Common myeloid progenitor, CD34-positive (primary cell): ENCODE measurements at regions not wholly inside any gene's neighbourhood (a gene's known extent, or its start where the extent isn't known, plus 50 kb on each side); places are given as distances from the start of the nearest gene placed in this dataset.

Experiments
- CTCF ChIA-PET: fragments of 350-600 bp; sonication (Branson Sonifier 250); formaldehyde crosslinking; loops from one replicate; lab custom pipeline; 2021; ENCODE audit warnings: antibody characterized with exemption; lab: Charles Lee
- POLR2A ChIA-PET: fragments of 350-600 bp; sonication (Branson Sonifier 250); formaldehyde crosslinking; loops from one replicate; lab custom pipeline; 2021; ENCODE audit warnings: antibody characterized with exemption; lab: Charles Lee
- DNase-seq, 3 donors: peaks; one replicate each; pipeline versions ENCODE4 v3.0.0 to v3.0.0-alpha.2; 2013
- H3K27ac ChIP-seq, 2 experiments: 1 replicate in 1 of 2; 2 replicates in 1 of 2; pipeline ENCODE4 v1.7.0; 2013; ENCODE audit warnings: inconsistent platforms in 2 of 2, low read length in 2 of 2, mild to moderate bottlenecking in 2 of 2, low read depth in 1 of 2, moderate library complexity in 1 of 2; ENCODE audit not compliant: severe bottlenecking in 2 of 2, insufficient read depth in 1 of 2, poor library complexity in 1 of 2
- H3K27me3 ChIP-seq, 5 experiments: replicated peaks in 2 of 5; 1 replicate in 3 of 5; 2 replicates in 2 of 5; pipeline versions ENCODE4 v1.6.1 to v1.7.0; 2013; ENCODE audit warnings: low read length in 4 of 5, mild to moderate bottlenecking in 2 of 5, moderate library complexity in 2 of 5, inconsistent platforms in 1 of 5; ENCODE audit not compliant: insufficient read depth in 5 of 5, control insufficient read depth in 4 of 5
- H3K36me3 ChIP-seq, 4 experiments: 1 replicate in 2 of 4; 2 replicates in 2 of 4; pipeline versions ENCODE4 v1.6.1 to v1.7.0; 2013; ENCODE audit warnings: low read length in 3 of 4, control low read depth in 1 of 4, mild to moderate bottlenecking in 1 of 4; ENCODE audit not compliant: control insufficient read depth in 4 of 4, insufficient read depth in 4 of 4
- H3K4me1 ChIP-seq, 4 experiments: 1 replicate in 3 of 4; 2 replicates in 1 of 4; pipeline versions ENCODE4 v1.6.1 to v1.7.1; 2013; ENCODE audit warnings: low read length in 3 of 4, mild to moderate bottlenecking in 3 of 4, control low read depth in 1 of 4, inconsistent platforms in 1 of 4, moderate library complexity in 1 of 4; ENCODE audit not compliant: control insufficient read depth in 4 of 4, insufficient read depth in 4 of 4; ENCODE audit errors: control extremely low read depth in 1 of 4
- H3K4me3 ChIP-seq, 7 experiments: 1 replicate in 4 of 7; 2 replicates in 3 of 7; pipeline versions ENCODE4 v1.5.1 to v1.7.0; 2013; ENCODE audit warnings: mild to moderate bottlenecking in 7 of 7, low read length in 6 of 7, moderate library complexity in 6 of 7, inconsistent platforms in 2 of 7, low read depth in 2 of 7, control low read depth in 1 of 7; ENCODE audit not compliant: insufficient read depth in 4 of 7, control insufficient read depth in 1 of 7; ENCODE audit errors: extremely low read depth in 1 of 7
- H3K9me3 ChIP-seq, 5 experiments: 1 replicate in 4 of 5; 2 replicates in 1 of 5; pipeline versions ENCODE4 v1.6.1 to v1.7.1; 2013; ENCODE audit warnings: low read length in 4 of 5, mild to moderate bottlenecking in 2 of 5, inconsistent platforms in 1 of 5, low read depth in 1 of 5, moderate library complexity in 1 of 5; ENCODE audit not compliant: control insufficient read depth in 4 of 5, insufficient read depth in 2 of 5; ENCODE audit errors: control extremely low read depth in 1 of 5
- WGBS: methylation state at CpG from one replicate; pipeline ENCODE4 v1.1.5; 2013; ENCODE audit not compliant: insufficient coverage; 5-methylcytosine and 5-hydroxymethylcytosine counted together

DNA sequence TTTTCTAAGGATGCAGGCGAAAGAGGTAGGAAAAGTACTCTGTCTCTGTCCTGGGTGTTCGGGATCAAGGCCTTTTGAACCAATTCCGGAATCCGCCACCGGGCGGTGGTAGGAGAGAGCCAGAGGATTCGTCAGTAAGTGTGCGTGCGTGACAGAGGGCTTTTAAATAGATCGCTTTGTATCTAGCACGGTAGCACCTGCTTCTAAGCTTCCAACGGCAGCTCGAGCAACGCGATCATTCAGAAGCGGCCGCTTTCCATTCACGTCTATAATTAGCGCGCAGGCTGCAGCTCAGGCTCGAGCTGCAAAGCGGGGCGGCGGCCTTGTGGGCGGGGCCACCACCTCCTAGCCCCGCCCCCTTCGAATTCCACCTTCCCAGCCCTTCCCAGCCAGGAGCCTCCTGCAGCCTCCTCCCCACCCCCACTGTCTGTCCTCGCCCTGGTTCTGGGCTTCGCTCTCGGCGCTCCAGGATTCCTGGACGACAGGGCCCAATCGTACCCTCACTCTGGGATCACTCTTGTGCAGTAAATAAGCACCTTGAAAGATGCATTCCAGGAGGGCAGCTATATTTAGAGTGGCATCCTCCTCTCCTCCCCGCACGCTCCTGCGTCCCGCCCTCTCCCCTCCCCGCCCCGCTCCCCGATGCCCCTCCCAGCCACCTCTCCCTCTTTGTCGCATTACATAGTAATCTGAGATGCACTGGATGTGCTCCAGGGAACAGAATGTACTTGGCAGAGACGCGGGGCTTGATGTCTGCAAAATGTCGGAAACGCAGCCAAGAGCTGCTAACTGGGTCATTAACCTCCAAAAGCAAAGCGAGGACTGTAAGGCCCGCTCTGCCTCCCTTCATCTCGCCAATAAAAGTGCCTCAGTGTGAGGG, 224.1 kb upstream of the TPRG1 start:
- Histone ChIP-seq H3K36me3 (no peaks in the 10 kb centered on the region), H3K27me3 (peaks cover 0 to 20% (median 0%) of the 10 kb centered on the region in 5 experiments), H3K9me3 (no peaks in the 10 kb centered on the region), H3K4me1 (peaks cover 2 to 20% (median 12%) of the 10 kb centered on the region in 4 experiments), H3K27ac (no peak overlapping the region), H3K4me3 (peak overlapping the region in 6 of 7 experiments; percentile 6 to 72 (median 48))
- WGBS: 20% methylated on average over 31 of the region's 48 CpGs
- ChIA-PET CTCF (interaction anchor here (0.6 to 1.2 kb wide), 4 partner anchors 9 to 1209 kb away, joined by 3 to 7 read pairs (median 4); no protein-coding TSS in a partner anchor), POLR2A (no interaction called here)
- peak; percentile 54 to 84 (median 81) for DNase-seq

DNA sequence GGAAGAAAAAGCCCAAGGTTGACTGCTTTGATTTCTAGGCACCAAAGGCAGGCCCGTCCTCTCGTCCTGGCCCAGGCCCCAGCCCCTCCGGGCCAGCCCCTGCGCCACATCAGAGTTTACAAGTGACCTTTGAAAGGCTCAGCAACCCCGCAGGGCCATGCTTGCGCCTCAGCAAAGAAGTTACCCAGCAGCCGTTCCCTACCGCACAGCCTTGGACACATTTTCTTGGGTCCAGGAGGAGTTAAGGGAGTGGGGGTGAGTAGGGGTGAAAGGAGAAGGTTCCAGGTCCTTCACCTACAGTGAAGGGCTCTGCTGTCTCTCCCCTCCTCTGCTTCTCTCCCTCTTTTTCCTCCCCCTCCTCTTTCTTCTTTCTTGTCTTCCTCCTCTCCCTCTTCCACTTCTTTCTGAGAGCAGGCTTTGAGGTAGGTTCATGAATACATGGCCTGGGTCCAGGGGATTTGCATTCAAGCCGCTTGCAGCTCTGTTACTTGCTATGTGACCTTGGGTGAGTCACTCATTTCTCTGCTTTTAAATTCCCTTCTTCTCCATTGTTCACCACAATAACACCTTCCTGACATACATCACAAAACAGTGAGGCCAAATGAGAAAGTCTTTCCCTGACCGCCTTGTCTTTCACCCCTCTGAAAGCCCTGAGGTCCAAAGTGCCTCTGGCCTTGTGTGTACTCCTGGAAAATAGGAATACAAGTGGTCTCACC, 223.3 kb upstream of the TPRG1 start:
- Histone ChIP-seq H3K4me3 (peak overlapping the region in 2 of 7 experiments; percentile 4 to 72), H3K27ac (no peak overlapping the region), H3K27me3 (peaks cover 0 to 20% (median 4%) of the 10 kb centered on the region in 5 experiments), H3K9me3 (no peaks in the 10 kb centered on the region), H3K36me3 (no peaks in the 10 kb centered on the region), H3K4me1 (peaks cover 1 to 20% (median 12%) of the 10 kb centered on the region in 4 experiments)
- ChIA-PET CTCF (interaction anchor here (1.0 to 1.2 kb wide), 2 partner anchors 8 to 1208 kb away, joined by 4 to 7 read pairs; no protein-coding TSS in a partner anchor), POLR2A (no interaction called here)
- 98% methylated on average over 6 of the region's 10 CpGs for WGBS
- peak in 2 of 3 donors; percentile 20 to 26 for DNase-seq

DNA sequence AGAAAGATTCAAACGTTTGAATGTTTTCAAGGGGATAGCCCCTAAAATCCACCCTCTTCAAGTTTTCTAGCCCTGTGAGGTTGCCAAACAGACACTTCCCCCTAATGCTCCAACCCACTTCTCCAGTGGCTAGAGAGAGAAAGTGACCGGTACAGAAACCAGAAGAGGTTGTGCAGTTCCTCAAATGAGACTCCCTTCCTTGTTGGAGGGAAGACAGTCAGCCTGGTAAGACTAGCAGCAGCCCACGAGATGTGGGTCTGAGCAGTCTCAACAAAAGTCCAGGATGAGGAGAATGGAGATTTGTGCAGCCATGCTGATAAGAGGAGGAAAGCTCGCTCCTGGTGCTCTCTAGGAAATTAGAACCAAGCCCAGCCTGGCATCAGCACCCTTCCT, 222.8 kb upstream of the TPRG1 start:
- Histone ChIP-seq H3K9me3 (no peaks in the 10 kb centered on the region), H3K27ac (no peak overlapping the region), H3K27me3 (peaks cover 0 to 20% (median 4%) of the 10 kb centered on the region in 5 experiments), H3K4me3 (no peak overlapping the region), H3K4me1 (peaks cover 0 to 20% (median 12%) of the 10 kb centered on the region in 4 experiments), H3K36me3 (no peaks in the 10 kb centered on the region)
- DNase-seq: peak in 2 of 3 donors; percentile 67 to 68
- POLR2A ChIA-PET: no interaction called here
- CTCF ChIA-PET: no interaction called here
- WGBS: 83% methylated on average over 2 of the region's 4 CpGs

DNA sequence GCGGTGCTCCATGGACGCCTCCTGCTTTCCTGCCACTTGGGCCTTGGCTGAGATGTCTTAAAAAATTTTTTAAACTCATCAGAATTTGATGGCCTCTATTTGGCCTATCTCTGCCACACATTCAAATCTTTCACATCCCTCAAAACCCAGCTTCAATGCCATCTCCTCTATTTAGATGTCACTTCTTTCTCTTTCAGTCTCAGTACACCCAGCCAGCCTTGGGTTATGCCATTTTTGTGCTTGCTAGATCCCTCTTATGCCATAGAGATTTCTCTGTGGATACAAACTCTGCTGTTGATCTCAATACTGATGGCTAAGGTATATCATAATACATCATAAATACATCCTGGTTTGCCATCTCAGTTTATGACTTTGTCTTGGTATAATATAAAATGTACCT, 222.3 kb upstream of the TPRG1 start:
- H3K4me3 ChIP-seq: no peak overlapping the region
- WGBS: 100% methylated on average over 2 of the region's 2 CpGs

DNA sequence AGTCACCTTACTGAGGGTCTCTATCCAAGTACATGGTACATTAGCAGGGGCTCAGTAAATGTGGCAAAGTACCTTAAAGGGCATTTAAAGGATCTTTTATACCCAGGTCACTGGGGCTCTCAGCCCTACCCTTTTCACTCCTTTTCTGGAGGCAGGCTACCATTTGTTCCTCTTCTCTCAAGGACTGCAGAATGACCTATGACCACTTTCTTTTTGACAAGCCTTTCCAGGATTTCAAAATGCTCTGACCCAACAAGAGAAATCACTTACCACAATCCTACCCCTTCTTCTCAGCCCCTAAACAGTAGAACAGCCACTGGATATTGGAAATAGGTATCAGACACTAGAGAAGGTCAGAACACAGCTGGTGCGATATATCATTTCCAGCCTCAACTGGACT, 221.8 kb upstream of the TPRG1 start:
- no peaks in the 10 kb centered on the region for H3K36me3 ChIP-seq
- ChIA-PET POLR2A (no interaction called here), CTCF (interaction anchor here (2.1 to 13.8 kb wide), 2 partner anchors 92 to 1213 kb away, joined by 5 to 332 read pairs; no protein-coding TSS in a partner anchor)
- no peak overlapping the region for H3K4me3 ChIP-seq
- H3K27ac ChIP-seq: no peak overlapping the region
- peaks cover 0 to 20% (median 12%) of the 10 kb centered on the region in 4 experiments for H3K4me1 ChIP-seq
- no peaks in the 10 kb centered on the region for H3K9me3 ChIP-seq
- WGBS: no CpG with 5 or more reads among the region's 1 CpG
- H3K27me3 ChIP-seq: peaks cover 0 to 20% (median 4%) of the 10 kb centered on the region in 5 experiments
- no peak for DNase-seq

More for the DNA sequence above, 222.3 kb upstream of the TPRG1 start:
- ChIA-PET CTCF (no interaction called here), POLR2A (no interaction called here)
- Histone ChIP-seq H3K4me1 (peaks cover 0 to 20% (median 12%) of the 10 kb centered on the region in 4 experiments), H3K9me3 (no peaks in the 10 kb centered on the region), H3K27ac (no peak overlapping the region), H3K27me3 (peaks cover 0 to 20% (median 4%) of the 10 kb centered on the region in 5 experiments), H3K36me3 (no peaks in the 10 kb centered on the region)
- DNase-seq: no peak

DNA sequence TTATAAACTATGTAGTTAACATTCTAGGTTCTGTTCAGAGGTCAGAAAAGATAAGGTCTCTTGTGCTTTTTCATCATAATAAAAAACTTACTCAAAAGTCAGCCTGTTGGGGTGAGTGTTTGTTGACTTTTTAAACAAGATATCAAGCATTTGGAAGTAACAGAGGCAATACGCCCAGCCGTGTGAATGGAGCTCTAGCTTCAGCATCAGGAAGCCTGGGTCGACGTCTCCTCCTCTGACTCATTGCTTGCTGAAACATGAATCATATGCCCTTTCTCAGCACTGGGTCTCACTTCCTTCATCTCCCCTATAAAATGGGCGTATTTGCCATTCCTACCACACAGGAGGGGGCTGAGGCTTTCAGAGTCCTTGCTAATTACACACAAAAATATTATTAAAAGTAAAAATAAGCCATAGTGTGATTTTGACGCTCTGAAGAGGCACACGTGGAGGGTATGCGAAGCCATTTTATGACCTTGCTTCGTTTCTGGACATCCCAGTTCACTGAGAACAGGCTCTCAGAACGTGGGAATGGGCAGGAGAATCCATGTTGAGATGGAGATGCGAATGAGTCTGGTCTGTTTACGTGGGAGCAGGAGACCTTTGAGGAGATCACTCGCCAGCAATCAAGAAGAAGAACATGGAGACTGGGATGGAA, 220.8 kb upstream of the TPRG1 start:
- Histone ChIP-seq H3K27me3 (peaks cover 0 to 17% (median 4%) of the 10 kb centered on the region in 5 experiments), H3K27ac (no peak overlapping the region), H3K9me3 (no peaks in the 10 kb centered on the region), H3K4me3 (no peak overlapping the region), H3K36me3 (no peaks in the 10 kb centered on the region), H3K4me1 (peaks cover 0 to 20% (median 12%) of the 10 kb centered on the region in 4 experiments)
- WGBS: 89% methylated on average over 12 of the region's 13 CpGs
- CTCF ChIA-PET: interaction anchor here (2.1 to 13.8 kb wide), 4 partner anchors 15 to 1214 kb away, joined by 5 to 332 read pairs (median 72); partner anchors contain the start of gene BCL6
- POLR2A ChIA-PET: interaction anchor here (0.6 kb wide), 1 partner anchor 12 kb away, joined by 3 read pairs; no protein-coding TSS in a partner anchor
- DNase-seq: peak in 2 of 3 donors; percentile 47 to 50
